ENCODE measurements at regions not wholly inside any gene's neighbourhood (a gene's known extent, or its start where the extent isn't known, plus 50 kb on each side); places are given as distances from the start of the nearest gene placed in this dataset.
A peak's percentile ranks its signal among the peaks of the same experiment; 100 is the strongest.
"Not testable (repeated sequence)": the region's sequence is repeated elsewhere in the genome, so short reads cannot be mapped to it uniquely, and the experiment has no call there.

GRCh38 chr16:60481591-60481990 is 1554.6 kb downstream of the CDH8 start:
- no peak for DNase-seq

- no peak for DNase-seq
Measured at GRCh38 chr16:60478810-60479209, 1557.4 kb downstream of the CDH8 start.

- DNase-seq = no peak
Measured at GRCh38 chr16:60463986-60464385, 1572.3 kb downstream of the CDH8 start.

GRCh38 chr16:60459463-60459862 is 1576.8 kb downstream of the CDH8 start:
- DNase-seq = no peak

GRCh38 chr16:60458255-60458654 is 1578.0 kb downstream of the CDH8 start:
- no peak for DNase-seq

- DNase-seq = no peak
Measured at GRCh38 chr16:60452646-60453045, 1583.6 kb downstream of the CDH8 start.

- no peak for DNase-seq
Measured at GRCh38 chr16:60438894-60439293, 1597.3 kb downstream of the CDH8 start.

GRCh38 chr16:60432472-60432871 is 1603.8 kb downstream of the CDH8 start:
- no peak for DNase-seq

GRCh38 chr16:60419859-60420258 is 1616.4 kb downstream of the CDH8 start:
- DNase-seq = no peak

GRCh38 chr16:60414613-60415012 is 1621.6 kb downstream of the CDH8 start:
- DNase-seq = no peak

- DNase-seq = no peak
Measured at GRCh38 chr16:60413969-60414368, 1622.3 kb downstream of the CDH8 start.

- DNase-seq = no peak
Measured at GRCh38 chr16:60407606-60408005, 1628.6 kb downstream of the CDH8 start.

GRCh38 chr16:60407034-60407433 is 1629.2 kb downstream of the CDH8 start:
- no peak for DNase-seq

- DNase-seq = no peak
Measured at GRCh38 chr16:60405286-60405685, 1631.0 kb downstream of the CDH8 start.

- DNase-seq = no peak
Measured at GRCh38 chr16:60404401-60404800, 1631.8 kb downstream of the CDH8 start.

GRCh38 chr16:60402941-60403340 is 1633.3 kb downstream of the CDH8 start:
- DNase-seq = not testable (repeated sequence)

GRCh38 chr16:60392380-60392779 is 1643.9 kb downstream of the CDH8 start:
- DNase-seq = no peak

GRCh38 chr16:60371591-60371990 is 1637.5 kb upstream of the GOT2 start:
- DNase-seq = no peak

GRCh38 chr16:60367739-60368138 is 1633.6 kb upstream of the GOT2 start:
- no peak for DNase-seq

- DNase-seq = peak; percentile 31
Measured at GRCh38 chr16:60363566-60363965, 1629.5 kb upstream of the GOT2 start.

- DNase-seq = not testable (repeated sequence)
Measured at GRCh38 chr16:60359866-60360265, 1625.8 kb upstream of the GOT2 start.

- not testable (repeated sequence) for DNase-seq
Measured at GRCh38 chr16:60359412-60359811, 1625.3 kb upstream of the GOT2 start.

- DNase-seq = not testable (repeated sequence)
Measured at GRCh38 chr16:60357876-60358522, 1623.9 kb upstream of the GOT2 start.

- no peak for DNase-seq
Measured at GRCh38 chr16:60346256-60346655, 1612.1 kb upstream of the GOT2 start.

GRCh38 chr16:60337671-60338070 is 1603.6 kb upstream of the GOT2 start:
- no peak for DNase-seq

Measured in NCI-H1105 treated with DMSO at 0.1 percent for 48 hours (cell line).